Common myeloid progenitor, CD34-positive (primary cell): ENCODE measurements at regions not wholly inside any gene's neighbourhood (a gene's known extent, or its start where the extent isn't known, plus 50 kb on each side); places are given as distances from the start of the nearest gene placed in this dataset.

Experiments used
- CTCF ChIA-PET: fragments of 350-600 bp; sonication (Branson Sonifier 250); formaldehyde crosslinking; loops from one replicate; lab custom pipeline; 2021; ENCODE audit warnings: antibody characterized with exemption; lab: Charles Lee
- POLR2A ChIA-PET: fragments of 350-600 bp; sonication (Branson Sonifier 250); formaldehyde crosslinking; loops from one replicate; lab custom pipeline; 2021; ENCODE audit warnings: antibody characterized with exemption; lab: Charles Lee
- DNase-seq, 3 donors: peaks; one replicate each; pipeline versions ENCODE4 v3.0.0 to v3.0.0-alpha.2; 2013
- H3K27ac ChIP-seq, 2 experiments: 1 replicate in 1 of 2; 2 replicates in 1 of 2; pipeline ENCODE4 v1.7.0; 2013; ENCODE audit warnings: inconsistent platforms in 2 of 2, low read length in 2 of 2, mild to moderate bottlenecking in 2 of 2, low read depth in 1 of 2, moderate library complexity in 1 of 2; ENCODE audit not compliant: severe bottlenecking in 2 of 2, insufficient read depth in 1 of 2, poor library complexity in 1 of 2
- H3K27me3 ChIP-seq, 5 experiments: replicated peaks in 2 of 5; 1 replicate in 3 of 5; 2 replicates in 2 of 5; pipeline versions ENCODE4 v1.6.1 to v1.7.0; 2013; ENCODE audit warnings: low read length in 4 of 5, mild to moderate bottlenecking in 2 of 5, moderate library complexity in 2 of 5, inconsistent platforms in 1 of 5; ENCODE audit not compliant: insufficient read depth in 5 of 5, control insufficient read depth in 4 of 5
- H3K36me3 ChIP-seq, 4 experiments: 1 replicate in 2 of 4; 2 replicates in 2 of 4; pipeline versions ENCODE4 v1.6.1 to v1.7.0; 2013; ENCODE audit warnings: low read length in 3 of 4, control low read depth in 1 of 4, mild to moderate bottlenecking in 1 of 4; ENCODE audit not compliant: control insufficient read depth in 4 of 4, insufficient read depth in 4 of 4
- H3K4me1 ChIP-seq, 4 experiments: 1 replicate in 3 of 4; 2 replicates in 1 of 4; pipeline versions ENCODE4 v1.6.1 to v1.7.1; 2013; ENCODE audit warnings: low read length in 3 of 4, mild to moderate bottlenecking in 3 of 4, control low read depth in 1 of 4, inconsistent platforms in 1 of 4, moderate library complexity in 1 of 4; ENCODE audit not compliant: control insufficient read depth in 4 of 4, insufficient read depth in 4 of 4; ENCODE audit errors: control extremely low read depth in 1 of 4
- H3K4me3 ChIP-seq, 7 experiments: 1 replicate in 4 of 7; 2 replicates in 3 of 7; pipeline versions ENCODE4 v1.5.1 to v1.7.0; 2013; ENCODE audit warnings: mild to moderate bottlenecking in 7 of 7, low read length in 6 of 7, moderate library complexity in 6 of 7, inconsistent platforms in 2 of 7, low read depth in 2 of 7, control low read depth in 1 of 7; ENCODE audit not compliant: insufficient read depth in 4 of 7, control insufficient read depth in 1 of 7; ENCODE audit errors: extremely low read depth in 1 of 7
- H3K9me3 ChIP-seq, 5 experiments: 1 replicate in 4 of 5; 2 replicates in 1 of 5; pipeline versions ENCODE4 v1.6.1 to v1.7.1; 2013; ENCODE audit warnings: low read length in 4 of 5, mild to moderate bottlenecking in 2 of 5, inconsistent platforms in 1 of 5, low read depth in 1 of 5, moderate library complexity in 1 of 5; ENCODE audit not compliant: control insufficient read depth in 4 of 5, insufficient read depth in 2 of 5; ENCODE audit errors: control extremely low read depth in 1 of 5
- WGBS: methylation state at CpG from one replicate; pipeline ENCODE4 v1.1.5; 2013; ENCODE audit not compliant: insufficient coverage; 5-methylcytosine and 5-hydroxymethylcytosine counted together

DNA sequence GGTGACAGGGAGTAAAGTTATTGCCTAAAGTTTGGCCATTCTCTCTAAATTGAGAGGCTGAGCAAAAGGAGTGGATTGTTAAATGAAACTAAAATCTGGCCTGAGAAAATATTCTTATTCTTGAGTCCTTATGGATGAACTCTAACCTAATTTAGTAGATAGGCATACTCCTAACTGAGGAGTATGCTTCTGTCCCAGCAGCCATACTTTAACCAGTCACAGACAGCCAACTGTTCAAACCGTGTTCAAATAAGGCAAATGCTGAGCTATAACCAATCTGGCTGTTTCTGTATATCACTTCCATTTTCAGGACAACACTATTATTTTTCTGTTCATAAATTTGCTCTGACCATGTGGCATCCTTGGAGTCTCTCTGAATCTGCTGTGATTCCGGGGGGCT lies 75.9 kb upstream of the RERGL start:
- H3K4me3 ChIP-seq: peak overlapping the region in 2 of 7 experiments; percentile 47 to 61
- no peak overlapping the region for H3K27ac ChIP-seq
- H3K27me3 ChIP-seq: no peaks in the 10 kb centered on the region
- POLR2A ChIA-PET: no interaction called here
- no peak for DNase-seq
- peaks cover 0 to 2% (median 0%) of the 10 kb centered on the region in 5 experiments for H3K9me3 ChIP-seq
- CTCF ChIA-PET: no interaction called here
- no peaks in the 10 kb centered on the region for H3K4me1 ChIP-seq
- H3K36me3 ChIP-seq: no peaks in the 10 kb centered on the region
- WGBS: 88% methylated on average over 1 of the region's 2 CpGs

DNA sequence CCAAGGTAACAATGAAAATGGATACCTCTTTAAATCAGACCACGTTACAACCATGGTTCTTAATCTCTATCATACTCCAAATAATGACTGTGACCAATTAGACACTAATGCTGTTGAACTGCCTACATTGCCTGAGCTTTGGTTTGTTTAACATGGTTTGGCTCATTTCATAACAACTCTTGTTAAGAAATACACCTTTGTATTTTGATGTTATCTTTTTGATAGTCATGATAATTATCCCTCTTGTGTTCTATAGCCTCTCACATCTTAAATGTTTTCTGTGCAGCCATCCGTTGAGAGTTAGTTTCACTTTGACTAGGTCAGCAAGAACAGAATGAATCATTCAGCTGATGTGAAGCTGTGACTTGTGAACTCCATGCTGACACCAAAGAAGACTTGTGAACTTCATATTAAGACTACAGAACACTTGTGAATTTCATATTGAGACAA lies 75.5 kb upstream of the RERGL start:
- DNase-seq: peak in 2 of 3 donors; percentile 45 to 61
- Histone ChIP-seq H3K4me3 (peak overlapping the region in 2 of 7 experiments; percentile 47 to 61), H3K27me3 (no peaks in the 10 kb centered on the region), H3K36me3 (no peaks in the 10 kb centered on the region), H3K4me1 (no peaks in the 10 kb centered on the region), H3K9me3 (peaks cover 0 to 2% (median 0%) of the 10 kb centered on the region in 5 experiments), H3K27ac (no peak overlapping the region)
- ChIA-PET CTCF (no interaction called here), POLR2A (no interaction called here)
- 10% methylated on average over 1 of the region's 2 CpGs for WGBS

- ChIA-PET CTCF (no interaction called here), POLR2A (interaction anchor here (0.6 kb wide), 1 partner anchor 27 kb away, joined by 4 read pairs; no protein-coding TSS in a partner anchor)
- no peaks in the 10 kb centered on the region for H3K36me3 ChIP-seq
- H3K9me3 ChIP-seq: peaks cover 0 to 12% (median 3%) of the 10 kb centered on the region in 5 experiments
- H3K4me3 ChIP-seq: no peak overlapping the region
- H3K27me3 ChIP-seq: no peaks in the 10 kb centered on the region
- H3K27ac ChIP-seq: no peak overlapping the region
- no CpG with 5 or more reads among the region's 1 CpG for WGBS
- H3K4me1 ChIP-seq: no peaks in the 10 kb centered on the region
- no peak for DNase-seq
Measured at GRCh38 chr12:18160901-18161300, 70.9 kb upstream of the RERGL start.

GRCh38 chr12:18158774-18159557 lies 69.0 kb upstream of the RERGL start:
- Histone ChIP-seq H3K36me3 (no peaks in the 10 kb centered on the region), H3K9me3 (peaks cover 0 to 15% (median 3%) of the 10 kb centered on the region in 5 experiments), H3K27ac (no peak overlapping the region), H3K27me3 (no peaks in the 10 kb centered on the region), H3K4me1 (no peaks in the 10 kb centered on the region), H3K4me3 (no peak overlapping the region)
- peak; percentile 13 to 54 (median 32) for DNase-seq
- ChIA-PET POLR2A (no interaction called here), CTCF (interaction anchor here (0.7 to 1.6 kb wide), 3 partner anchors 8 to 12 kb away, joined by 3 to 8 read pairs (median 3); no protein-coding TSS in a partner anchor)
- WGBS: 100% methylated on average over 2 of the region's 6 CpGs

DNA sequence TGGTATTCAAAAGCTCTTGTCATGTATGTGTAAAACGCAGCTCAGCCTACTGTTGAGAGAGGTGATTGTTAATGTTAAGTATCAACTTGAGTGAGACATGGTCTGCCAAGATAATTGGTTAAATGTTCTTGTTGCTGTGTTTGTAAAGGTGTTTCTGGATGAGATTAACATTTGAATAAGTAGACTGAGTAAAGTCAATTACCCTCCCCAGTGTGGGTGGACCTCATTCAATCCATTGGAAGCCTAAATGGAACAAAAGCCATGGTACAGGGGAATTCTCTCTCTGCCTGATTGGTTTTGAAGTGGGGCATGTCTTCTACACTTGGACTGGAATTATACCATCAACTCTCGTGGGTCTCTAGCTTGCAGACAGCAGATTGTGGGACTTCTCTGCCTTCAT lies 63.8 kb upstream of the RERGL start:
- Histone ChIP-seq H3K36me3 (no peaks in the 10 kb centered on the region), H3K27me3 (no peaks in the 10 kb centered on the region), H3K27ac (no peak overlapping the region), H3K9me3 (peaks cover 0 to 15% (median 3%) of the 10 kb centered on the region in 5 experiments), H3K4me1 (no peaks in the 10 kb centered on the region), H3K4me3 (no peak overlapping the region)
- WGBS: 100% methylated on average over 2 of the region's 2 CpGs
- CTCF ChIA-PET: interaction anchor here (1.1 kb wide), 1 partner anchor 18 kb away, joined by 3 read pairs; no protein-coding TSS in a partner anchor
- DNase-seq: no peak
- POLR2A ChIA-PET: no interaction called here

GRCh38 chr12:18151036-18151435 lies 61.0 kb upstream of the RERGL start:
- ChIA-PET POLR2A (no interaction called here), CTCF (interaction anchor here (1.4 kb wide), 1 partner anchor 8 kb away, joined by 8 read pairs; no protein-coding TSS in a partner anchor)
- DNase-seq: no peak
- H3K27ac ChIP-seq: no peak overlapping the region
- no peaks in the 10 kb centered on the region for H3K36me3 ChIP-seq
- H3K27me3 ChIP-seq: no peaks in the 10 kb centered on the region
- peaks cover 0 to 4% (median 0%) of the 10 kb centered on the region in 4 experiments for H3K4me1 ChIP-seq
- H3K9me3 ChIP-seq: peaks cover 0 to 3% (median 0%) of the 10 kb centered on the region in 5 experiments
- no peak overlapping the region for H3K4me3 ChIP-seq
- no CpG with 5 or more reads among the region's 1 CpG for WGBS

GRCh38 chr12:18148961-18149360 lies 59.0 kb upstream of the RERGL start:
- 100% methylated on average over 2 of the region's 2 CpGs for WGBS
- POLR2A ChIA-PET: no interaction called here
- H3K9me3 ChIP-seq: no peaks in the 10 kb centered on the region
- no peaks in the 10 kb centered on the region for H3K36me3 ChIP-seq
- no peak for DNase-seq
- no peak overlapping the region for H3K4me3 ChIP-seq
- no peak overlapping the region for H3K27ac ChIP-seq
- H3K4me1 ChIP-seq: peaks cover 0 to 9% (median 0%) of the 10 kb centered on the region in 4 experiments
- H3K27me3 ChIP-seq: no peaks in the 10 kb centered on the region
- CTCF ChIA-PET: interaction anchor here (1.1 kb wide), 1 partner anchor 10 kb away, joined by 3 read pairs; no protein-coding TSS in a partner anchor
